GM12878 (cell line): ENCODE measurements at regions not wholly inside any gene's neighbourhood (a gene's known extent, or its start where the extent isn't known, plus 50 kb on each side); places are given as distances from the start of the nearest gene placed in this dataset.

Source experiments
- ATAC-seq: fragments of 200-7000 bp; cut with Tn5 transposase; 3 replicates; pipeline ENCODE4 v1.9.1; 2020; ENCODE audit warnings: mild to moderate bottlenecking, moderate library complexity
- BruUV-seq: library from RNA; stranded (reverse); fragments of 400-500 nt; replicated peaks from 2 replicates; lab custom pipeline; 2021; lab: Mats Ljungman, UMichigan
- CTCF ChIA-PET: fragments of 300-600 bp; sonication (Branson Sonifier 250); formaldehyde crosslinking; extraction: SDS; loops from one replicate; lab custom pipeline; 2021; ENCODE audit warnings: inconsistent platforms; lab: Yijun Ruan, JAX
- POLR2A ChIA-PET: fragments of 350-600 bp; formaldehyde crosslinking; extraction: SDS; loops from one replicate; lab custom pipeline; 2021; ENCODE audit warnings: inconsistent platforms; lab: Charles Lee
- RAD21 ChIA-PET: fragments of 300-600 bp; sonication (Branson Sonifier 250); formaldehyde crosslinking; loops from one replicate; lab custom pipeline; 2023; ENCODE audit warnings: antibody characterized with exemption; ENCODE audit not compliant: unreplicated experiment; lab: Charles Lee
- SMC1A ChIA-PET: fragments of 300-600 bp; sonication (Branson Sonifier 250); formaldehyde crosslinking; loops from one replicate; lab custom pipeline; 2023; ENCODE audit not compliant: unreplicated experiment, uncharacterized antibody; lab: Charles Lee
- DNase-seq: peaks from one replicate; pipeline ENCODE4 v3.0.0-alpha.2; 2011; ENCODE audit warnings: low read depth, low spot score
- FAIRE-seq: peaks from 3 replicates; lab custom pipeline; 2011; peaks lifted over from hg19 to GRCh38; lab: Jason Lieb, UNC
- H2AFZ ChIP-seq: 2 replicates; pipeline ENCODE4 v1.6.0; 2011; ENCODE audit warnings: low read depth, low read length, control low read depth; ENCODE audit not compliant: control insufficient read depth
- H3K27ac ChIP-seq: 2 replicates; pipeline ENCODE4 v1.5.1; 2011; ENCODE audit warnings: control low read depth; ENCODE audit not compliant: control insufficient read depth, insufficient read depth
- H3K27me3 ChIP-seq, 2 experiments: replicated peaks in 1 of 2; 2 replicates each; pipeline versions ENCODE4 v1.6.0 to v1.6.1; 2011; ENCODE audit warnings: low read length in 1 of 2; ENCODE audit not compliant: control insufficient read depth in 2 of 2, insufficient read depth in 2 of 2
- H3K36me3 ChIP-seq, 2 experiments: 2 replicates each; pipeline ENCODE4 v1.5.1; 2011; ENCODE audit warnings: low read length in 1 of 2; ENCODE audit not compliant: control insufficient read depth in 2 of 2, insufficient read depth in 2 of 2
- H3K4me1 ChIP-seq: 2 replicates; pipeline ENCODE4 v1.6.1; 2011; ENCODE audit warnings: mild to moderate bottlenecking, low read length, moderate library complexity, mixed read lengths; ENCODE audit not compliant: control insufficient read depth, insufficient read depth
- H3K4me2 ChIP-seq: 2 replicates; pipeline ENCODE4 v1.6.0; 2011; ENCODE audit warnings: control low read depth; ENCODE audit not compliant: control insufficient read depth, insufficient read depth
- H3K4me3 ChIP-seq: fragments of 200-600 bp; sonication (generic); 2 replicates; pipeline ENCODE4 v1.5.1; 2016
- H3K79me2 ChIP-seq: 2 replicates; pipeline ENCODE4 v1.6.0; 2011; ENCODE audit warnings: low read length; ENCODE audit not compliant: control insufficient read depth, insufficient read depth
- H3K9ac ChIP-seq: 2 replicates; pipeline ENCODE4 v1.8.0; 2011; ENCODE audit warnings: low read length, control low read depth, mixed read lengths; ENCODE audit not compliant: control insufficient read depth, insufficient read depth
- H3K9me3 ChIP-seq: replicated peaks from 3 replicates; pipeline ENCODE4 v1.5.1; 2011; ENCODE audit warnings: mild to moderate bottlenecking, low read length; ENCODE audit not compliant: control insufficient read depth, insufficient read depth
- H4K20me1 ChIP-seq: 2 replicates; pipeline ENCODE4 v1.6.0; 2011; ENCODE audit not compliant: control insufficient read depth, insufficient read depth
- CEBPB ChIP-seq, 2 experiments: fragments of 150-350 bp in 1 of 2; IDR thresholded peaks; 2 replicates each; pipeline ENCODE4 v1.6.1; 2012 to 2014; ENCODE audit warnings: low read depth in 2 of 2, low read length in 2 of 2, borderline replicate concordance in 1 of 2, inconsistent platforms in 1 of 2
- CREM ChIP-seq: IDR thresholded peaks from 2 replicates; pipeline ENCODE4 v1.6.1; 2014; ENCODE audit warnings: antibody characterized with exemption, low read depth
- EP300 ChIP-seq, 2 experiments: fragments of 150-350 bp in 1 of 2; IDR thresholded peaks; 2 replicates each; pipeline ENCODE4 v1.6.1; 2011 to 2012; ENCODE audit warnings: low read depth in 2 of 2, low read length in 2 of 2, borderline replicate concordance in 1 of 2, improper control_type of control experiment in 1 of 2, inconsistent platforms in 1 of 2; ENCODE audit not compliant: control insufficient read depth in 1 of 2
- FOXK2 ChIP-seq: fragments of 450-650 bp; IDR thresholded peaks from 2 replicates; pipeline ENCODE4 v1.6.1; 2017; ENCODE audit warnings: mild to moderate bottlenecking, moderate library complexity
- IKZF2 ChIP-seq, 2 experiments: fragments of 450-650 bp; IDR thresholded peaks; 2 replicates each; pipeline ENCODE4 v1.6.1; 2017; ENCODE audit warnings: mild to moderate bottlenecking in 2 of 2, moderate library complexity in 2 of 2
- KDM1A ChIP-seq: fragments of 200-600 bp; sonication (generic); IDR thresholded peaks from 2 replicates; pipeline ENCODE4 v1.6.1; 2016; ENCODE audit warnings: borderline replicate concordance
- MTA3 ChIP-seq: IDR thresholded peaks from 2 replicates; pipeline ENCODE4 v1.6.1; 2012; ENCODE audit warnings: low read length, inconsistent platforms, borderline replicate concordance
- NFXL1 ChIP-seq: fragments of 450-650 bp; IDR thresholded peaks from 2 replicates; pipeline ENCODE4 v1.6.1; 2017; ENCODE audit warnings: antibody characterized with exemption, mild to moderate bottlenecking, borderline replicate concordance
- NFYB ChIP-seq: IDR thresholded peaks from 2 replicates; pipeline ENCODE4 v1.6.1; 2011; ENCODE audit warnings: low read depth, mild to moderate bottlenecking, low read length, improper control_type of control experiment, moderate library complexity; ENCODE audit not compliant: insufficient read depth
- POLR2AphosphoS5 ChIP-seq: IDR thresholded peaks from 2 replicates; pipeline ENCODE4 v1.6.1; 2011; ENCODE audit warnings: mild to moderate bottlenecking, low read length, inconsistent platforms
- RBBP5 ChIP-seq: fragments of 200-600 bp; sonication (generic); conservative IDR thresholded peaks from 2 replicates; pipeline ENCODE4 v1.6.1; 2016
- TAF1 ChIP-seq: IDR thresholded peaks from 2 replicates; pipeline ENCODE4 v1.6.1; 2011; ENCODE audit warnings: mild to moderate bottlenecking, low read depth, low read length, borderline replicate concordance
- WGBS: methylation state at CpG from one replicate; pipeline ENCODE4 v1.1.6; 2016; ENCODE audit warnings: low lambda C conversion rate; ENCODE audit not compliant: insufficient replicate concordance, insufficient coverage; ENCODE audit errors: missing lambda C conversion rate; 5-methylcytosine and 5-hydroxymethylcytosine counted together
- in situ Hi-C: fragments of 300-500 bp; cut with MboI; formaldehyde crosslinking; loops from 9 replicates; pipeline ENCODE4 v1.14.3; 2018; ENCODE audit warnings: mixed read lengths
- intact Hi-C: fragments of 100-400 bp; cut with micrococcal nuclease; formaldehyde crosslinking; loops from one replicate; pipeline ENCODE4 v1.14.2; 2022; ENCODE audit not compliant: unreplicated experiment
- TF ChIP-seq, protein P1 (sequence below): IDR thresholded peaks from 2 replicates; pipeline ENCODE4 v1.6.1; 2012; ENCODE audit warnings: low read depth, low read length, improper control_type of control experiment
- TF ChIP-seq, protein P2 (sequence below): fragments of 450-650 bp; IDR thresholded peaks from 2 replicates; pipeline ENCODE4 v1.6.1; 2017; ENCODE audit warnings: borderline replicate concordance
- TF ChIP-seq, protein P3 (sequence below): IDR thresholded peaks from 2 replicates; pipeline ENCODE4 v1.6.1; 2012; ENCODE audit warnings: mild to moderate bottlenecking, low read depth, low read length

DNA sequence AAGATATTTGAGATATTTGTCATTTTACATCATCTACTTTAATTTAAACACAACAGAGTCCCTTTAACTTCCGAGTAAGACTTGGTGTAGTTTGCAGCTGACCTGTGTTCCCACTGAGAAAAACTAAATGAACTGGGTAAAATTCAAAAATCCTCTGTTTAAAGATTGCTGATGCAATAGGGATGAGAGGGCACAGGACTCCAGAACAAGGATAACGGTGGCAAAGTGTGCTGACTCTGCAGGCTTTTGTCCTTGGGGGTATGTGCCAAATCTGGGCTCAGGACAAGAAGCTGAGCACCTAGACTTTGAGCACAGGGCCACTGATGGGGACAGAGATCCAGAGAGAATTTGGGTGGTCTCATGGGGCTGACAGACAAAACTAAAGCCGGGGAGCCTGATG is 156.8 kb downstream of the CCDC71L start:
- peaks cover 3% of the 10 kb centered on the region; the same call in 2 of the 3 replicates for H3K9me3 ChIP-seq
- ChIA-PET RAD21 (interaction anchor here (1.3 kb wide), 1 partner anchor 19 kb away, joined by 4 read pairs; no protein-coding TSS in a partner anchor), CTCF (no interaction called here), SMC1A (no interaction called here), POLR2A (no interaction called here)
- no peaks in the 10 kb centered on the region for H3K27me3 ChIP-seq
- in situ Hi-C loops: no loop called here
- ATAC-seq: no peak
- no peaks in the 10 kb centered on the region for H3K79me2 ChIP-seq
- 49% methylated on average over 3 of the region's 3 CpGs for WGBS
- H2AFZ ChIP-seq: no peak overlapping the region
- no peak overlapping the region for H3K9ac ChIP-seq
- H3K4me2 ChIP-seq: no peak overlapping the region
- H3K4me3 ChIP-seq: no peak overlapping the region
- no peak for DNase-seq
- no peak overlapping the region for H3K27ac ChIP-seq
- H4K20me1 ChIP-seq: no peaks in the 10 kb centered on the region
- H3K4me1 ChIP-seq: no peaks in the 10 kb centered on the region
- no TSS peak for BruUV-seq
- intact Hi-C loops: no loop called here
- FAIRE-seq: no peak
- H3K36me3 ChIP-seq: no peaks in the 10 kb centered on the region
- no peak for TF ChIP-seq MTA3
- no peak for TF ChIP-seq KDM1A
- TF ChIP-seq, protein P1, sequence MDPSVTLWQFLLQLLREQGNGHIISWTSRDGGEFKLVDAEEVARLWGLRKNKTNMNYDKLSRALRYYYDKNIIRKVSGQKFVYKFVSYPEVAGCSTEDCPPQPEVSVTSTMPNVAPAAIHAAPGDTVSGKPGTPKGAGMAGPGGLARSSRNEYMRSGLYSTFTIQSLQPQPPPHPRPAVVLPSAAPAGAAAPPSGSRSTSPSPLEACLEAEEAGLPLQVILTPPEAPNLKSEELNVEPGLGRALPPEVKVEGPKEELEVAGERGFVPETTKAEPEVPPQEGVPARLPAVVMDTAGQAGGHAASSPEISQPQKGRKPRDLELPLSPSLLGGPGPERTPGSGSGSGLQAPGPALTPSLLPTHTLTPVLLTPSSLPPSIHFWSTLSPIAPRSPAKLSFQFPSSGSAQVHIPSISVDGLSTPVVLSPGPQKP: no peak
- TF ChIP-seq, protein P2, sequence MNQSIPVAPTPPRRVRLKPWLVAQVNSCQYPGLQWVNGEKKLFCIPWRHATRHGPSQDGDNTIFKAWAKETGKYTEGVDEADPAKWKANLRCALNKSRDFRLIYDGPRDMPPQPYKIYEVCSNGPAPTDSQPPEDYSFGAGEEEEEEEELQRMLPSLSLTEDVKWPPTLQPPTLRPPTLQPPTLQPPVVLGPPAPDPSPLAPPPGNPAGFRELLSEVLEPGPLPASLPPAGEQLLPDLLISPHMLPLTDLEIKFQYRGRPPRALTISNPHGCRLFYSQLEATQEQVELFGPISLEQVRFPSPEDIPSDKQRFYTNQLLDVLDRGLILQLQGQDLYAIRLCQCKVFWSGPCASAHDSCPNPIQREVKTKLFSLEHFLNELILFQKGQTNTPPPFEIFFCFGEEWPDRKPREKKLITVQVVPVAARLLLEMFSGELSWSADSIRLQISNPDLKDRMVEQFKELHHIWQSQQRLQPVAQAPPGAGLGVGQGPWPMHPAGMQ: no peak
- TF ChIP-seq POLR2AphosphoS5: no peak
- no peak for TF ChIP-seq CEBPB (IDR thresholded peaks at IDR 0.05; ENCODE audit: borderline replicate concordance in 1 of 2, low read depth in 2 of 2, low read length in 2 of 2)
- no peak for TF ChIP-seq FOXK2
- TF ChIP-seq IKZF2 (IDR thresholded peaks at IDR 0.05): no peak
- TF ChIP-seq NFYB: no peak
- TF ChIP-seq, protein P3, sequence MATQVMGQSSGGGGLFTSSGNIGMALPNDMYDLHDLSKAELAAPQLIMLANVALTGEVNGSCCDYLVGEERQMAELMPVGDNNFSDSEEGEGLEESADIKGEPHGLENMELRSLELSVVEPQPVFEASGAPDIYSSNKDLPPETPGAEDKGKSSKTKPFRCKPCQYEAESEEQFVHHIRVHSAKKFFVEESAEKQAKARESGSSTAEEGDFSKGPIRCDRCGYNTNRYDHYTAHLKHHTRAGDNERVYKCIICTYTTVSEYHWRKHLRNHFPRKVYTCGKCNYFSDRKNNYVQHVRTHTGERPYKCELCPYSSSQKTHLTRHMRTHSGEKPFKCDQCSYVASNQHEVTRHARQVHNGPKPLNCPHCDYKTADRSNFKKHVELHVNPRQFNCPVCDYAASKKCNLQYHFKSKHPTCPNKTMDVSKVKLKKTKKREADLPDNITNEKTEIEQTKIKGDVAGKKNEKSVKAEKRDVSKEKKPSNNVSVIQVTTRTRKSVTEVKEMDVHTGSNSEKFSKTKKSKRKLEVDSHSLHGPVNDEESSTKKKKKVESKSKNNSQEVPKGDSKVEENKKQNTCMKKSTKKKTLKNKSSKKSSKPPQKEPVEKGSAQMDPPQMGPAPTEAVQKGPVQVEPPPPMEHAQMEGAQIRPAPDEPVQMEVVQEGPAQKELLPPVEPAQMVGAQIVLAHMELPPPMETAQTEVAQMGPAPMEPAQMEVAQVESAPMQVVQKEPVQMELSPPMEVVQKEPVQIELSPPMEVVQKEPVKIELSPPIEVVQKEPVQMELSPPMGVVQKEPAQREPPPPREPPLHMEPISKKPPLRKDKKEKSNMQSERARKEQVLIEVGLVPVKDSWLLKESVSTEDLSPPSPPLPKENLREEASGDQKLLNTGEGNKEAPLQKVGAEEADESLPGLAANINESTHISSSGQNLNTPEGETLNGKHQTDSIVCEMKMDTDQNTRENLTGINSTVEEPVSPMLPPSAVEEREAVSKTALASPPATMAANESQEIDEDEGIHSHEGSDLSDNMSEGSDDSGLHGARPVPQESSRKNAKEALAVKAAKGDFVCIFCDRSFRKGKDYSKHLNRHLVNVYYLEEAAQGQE: no peak
- TF ChIP-seq EP300 (IDR thresholded peaks at IDR 0.05; ENCODE audit: borderline replicate concordance in 1 of 2, control insufficient read depth in 1 of 2, low read depth in 2 of 2, low read length in 2 of 2): no peak
- TF ChIP-seq CREM: no peak
- no peak for TF ChIP-seq NFXL1
- TF ChIP-seq TAF1: no peak
- TF ChIP-seq RBBP5: no peak
